HG02973 (cell line): ENCODE measurements at regions not wholly inside any gene's neighbourhood (a gene's known extent, or its start where the extent isn't known, plus 50 kb on each side); places are given as distances from the start of the nearest gene placed in this dataset.
"Not testable (repeated sequence)": the region's sequence is repeated elsewhere in the genome, so short reads cannot be mapped to it uniquely, and the experiment has no call there.

Experiments used
- ATAC-seq: cut with Tn5 transposase; IDR thresholded peaks from one replicate; pipeline ENCODE4 v1.9.1; 2021; ENCODE audit warnings: moderate library complexity; ENCODE audit not compliant: unreplicated experiment

- not testable (repeated sequence) for ATAC-seq
Observed at GRCh38 chr4:3926271-3926670, 160.1 kb downstream of the ADRA2C start.

- ATAC-seq, result not testable (repeated sequence)
Observed at GRCh38 chr4:3926969-3927755, 161.0 kb downstream of the ADRA2C start.

GRCh38 chr4:3929431-3929830, 163.2 kb downstream of the ADRA2C start:
- not testable (repeated sequence) for ATAC-seq

GRCh38 chr4:3932734-3933133, 166.5 kb downstream of the ADRA2C start:
- not testable (repeated sequence) for ATAC-seq

GRCh38 chr4:3935406-3935805, 169.2 kb downstream of the ADRA2C start:
- not testable (repeated sequence) for ATAC-seq

DNA sequence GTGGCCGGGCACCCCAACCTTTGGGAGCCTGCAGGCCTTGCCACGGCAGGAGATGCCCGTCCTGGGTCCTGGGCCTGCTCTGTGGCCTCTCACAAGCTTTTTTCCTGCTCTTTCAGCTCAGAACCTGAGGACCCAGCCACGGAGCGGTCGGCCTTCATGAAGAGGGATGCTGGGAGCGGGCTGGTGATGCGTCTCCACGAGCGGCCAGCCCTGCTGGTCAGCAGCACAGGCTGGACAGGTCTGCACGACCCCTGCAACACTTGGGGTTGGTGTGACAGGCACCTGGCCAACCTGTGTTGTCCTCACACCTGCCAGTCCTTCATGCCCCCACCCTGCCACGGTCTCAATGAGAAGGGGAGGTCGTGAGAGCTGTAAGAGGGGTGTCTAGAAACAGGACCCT, 170.0 kb downstream of the ADRA2C start:
- ATAC-seq, result no peak

GRCh38 chr4:3937849-3938562, 171.8 kb downstream of the ADRA2C start:
- not testable (repeated sequence) for ATAC-seq

DNA sequence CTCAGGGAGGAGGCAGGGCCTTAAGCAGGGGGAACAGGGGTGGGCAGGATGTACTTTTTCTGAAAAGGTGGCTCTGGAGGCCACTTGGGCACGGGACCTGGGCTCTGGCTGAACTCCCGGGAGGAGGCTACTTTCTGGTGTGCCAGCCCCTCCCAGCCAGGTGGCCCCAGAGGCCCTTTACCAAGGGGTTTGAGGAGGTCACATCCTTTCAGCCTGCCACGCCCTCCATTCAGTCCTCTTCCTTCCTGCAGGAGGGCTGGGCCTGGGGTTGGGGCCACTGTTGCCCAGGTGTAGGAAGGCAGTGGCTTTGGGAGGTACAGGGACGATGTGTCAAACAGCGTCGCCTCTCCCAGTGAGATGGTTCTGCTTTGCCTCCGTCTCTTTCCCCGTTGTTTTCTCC, 172.5 kb downstream of the ADRA2C start:
- not testable (repeated sequence) for ATAC-seq

DNA sequence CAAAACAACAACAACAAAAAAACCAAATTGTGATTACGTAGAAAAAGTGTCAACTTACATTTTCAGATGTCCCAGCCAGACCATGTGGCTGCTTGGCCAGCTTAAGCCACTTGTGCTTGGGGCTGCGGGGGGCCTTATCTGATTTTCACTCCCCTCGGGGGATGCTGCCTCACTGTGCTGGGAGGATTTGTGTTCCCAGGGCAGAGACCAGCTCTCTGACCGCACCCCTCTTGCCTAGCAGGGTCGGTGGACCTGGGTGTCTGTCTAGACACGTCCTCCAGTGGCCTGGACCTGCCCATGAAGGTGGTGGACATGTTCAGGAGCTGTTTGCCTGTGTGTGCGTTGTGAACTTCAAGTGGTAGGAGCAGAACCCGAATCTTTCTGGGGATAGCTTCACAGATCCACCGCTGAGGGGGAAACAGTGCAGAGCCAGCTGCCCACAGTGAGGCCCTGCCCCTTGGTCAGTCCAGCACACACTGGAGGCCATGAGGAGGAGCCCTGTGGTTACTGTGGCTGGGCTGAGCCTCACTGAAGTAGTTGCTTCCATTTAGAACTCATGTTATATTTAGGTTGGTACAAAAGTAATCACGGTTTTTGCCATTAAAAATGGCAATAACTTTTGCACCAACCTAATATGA, 173.9 kb downstream of the ADRA2C start:
- ATAC-seq, result not testable (repeated sequence)

GRCh38 chr4:3941735-3942522, 175.7 kb downstream of the ADRA2C start:
- ATAC-seq, result not testable (repeated sequence)

- ATAC-seq, result not testable (repeated sequence)
Observed at GRCh38 chr4:3942569-3942971, 176.4 kb downstream of the ADRA2C start.

- ATAC-seq, result not testable (repeated sequence)
Observed at GRCh38 chr4:3943051-3943450, 176.9 kb downstream of the ADRA2C start.

GRCh38 chr4:3945511-3946290, 179.5 kb downstream of the ADRA2C start:
- no peak for ATAC-seq

- not testable (repeated sequence) for ATAC-seq
Observed at GRCh38 chr4:3946553-3946952, 180.4 kb downstream of the ADRA2C start.

DNA sequence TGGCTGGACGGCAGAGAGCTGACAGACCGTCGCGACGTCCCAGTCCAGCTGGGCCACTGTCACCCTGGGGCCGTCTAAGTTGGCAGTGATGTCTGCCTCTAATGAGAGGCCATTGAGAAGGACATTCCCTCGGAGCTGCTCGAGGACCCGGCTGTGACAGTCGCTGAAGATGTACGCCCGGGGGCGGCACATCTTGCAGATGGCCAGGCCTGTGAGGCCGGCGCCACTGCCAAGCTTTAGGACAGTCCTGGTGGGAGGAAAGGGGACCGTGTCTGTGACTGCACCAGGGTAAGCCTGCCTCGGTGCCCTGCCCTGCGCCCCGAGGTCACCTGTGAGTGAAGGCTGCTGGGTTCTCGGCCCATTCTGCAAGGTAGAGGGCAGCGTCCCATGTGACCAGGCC, 181.6 kb downstream of the ADRA2C start:
- ATAC-seq, result not testable (repeated sequence)

- ATAC-seq, result not testable (repeated sequence)
Observed at GRCh38 chr4:3948210-3948609, 182.0 kb downstream of the ADRA2C start.

DNA sequence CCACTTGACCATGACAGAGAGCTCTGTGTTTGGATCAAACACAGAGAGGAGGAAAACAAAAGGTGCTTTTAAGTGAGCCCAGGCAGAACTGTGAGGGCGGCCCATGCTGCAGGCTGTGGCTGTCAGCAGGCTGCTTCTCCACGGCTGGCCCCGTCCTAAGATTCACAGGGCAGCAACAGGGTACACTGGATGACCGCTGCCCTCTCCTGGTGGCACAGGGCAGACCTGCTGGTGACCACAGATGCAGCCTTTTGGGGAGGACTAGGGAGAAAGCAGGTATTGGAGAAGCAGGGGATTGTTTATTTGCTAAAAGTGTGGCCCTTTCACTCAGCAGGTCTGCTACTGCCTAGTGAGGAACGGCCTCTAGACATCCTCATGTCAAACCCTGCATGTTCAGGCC, 183.7 kb downstream of the ADRA2C start:
- not testable (repeated sequence) for ATAC-seq

GRCh38 chr4:3952443-3953139, 186.4 kb downstream of the ADRA2C start:
- not testable (repeated sequence) for ATAC-seq

- ATAC-seq, result not testable (repeated sequence)
Observed at GRCh38 chr4:3953140-3953489, 186.9 kb downstream of the ADRA2C start.
